SK-N-SH (cell line): ENCODE measurements at regions not wholly inside any gene's neighbourhood (a gene's known extent, or its start where the extent isn't known, plus 50 kb on each side); places are given as distances from the start of the nearest gene placed in this dataset.

Source experiments
- CTCF ChIA-PET: fragments of 300-600, 350-600 bp; formaldehyde crosslinking; extraction: SDS; loops from one replicate; lab custom pipeline; 2021; lab: Yijun Ruan, JAX
- POLR2A ChIA-PET: fragments of 350-600 bp; sonication (Branson Sonifier 250); formaldehyde crosslinking; extraction: SDS; loops from one replicate; lab custom pipeline; 2020; ENCODE audit warnings: antibody characterized with exemption, inconsistent platforms; lab: Yijun Ruan, JAX
- DNase-seq: peaks from one replicate; pipeline ENCODE4 v3.0.0; 2012
- H2AFZ ChIP-seq: fragments of 200-600 bp; sonication (generic); 2 replicates; pipeline ENCODE4 v1.8.1; 2016; ENCODE audit warnings: antibody characterized with exemption, mild to moderate bottlenecking, low read depth
- H3F3A ChIP-seq: fragments of 200-600 bp; sonication (generic); replicated peaks from 2 replicates; pipeline ENCODE3; 2016; ENCODE audit warnings: antibody characterized with exemption, mild to moderate bottlenecking; ENCODE audit not compliant: insufficient read depth
- H3K27ac ChIP-seq, 2 experiments: fragments of 200-500 bp in 1 of 2; fragments of 200-600 bp in 1 of 2; sonication (Bioruptor generic) in 1 of 2; sonication (generic), shearing (Covaris generic) in 1 of 2; 2 replicates each; pipeline versions ENCODE4 v1.5.1 to v1.6.1; 2014 to 2016; ENCODE audit warnings: low read depth in 2 of 2, inconsistent platforms in 1 of 2, low read length in 1 of 2, mild to moderate bottlenecking in 1 of 2, mixed read lengths in 1 of 2
- H3K27me3 ChIP-seq: fragments of 200-600 bp; sonication (generic), shearing (Covaris generic); 2 replicates; pipeline ENCODE4 v1.6.1; 2016; ENCODE audit warnings: mixed run types; ENCODE audit not compliant: insufficient read depth
- H3K36me3 ChIP-seq, 2 experiments: fragments of 200-500 bp in 1 of 2; fragments of 200-600 bp in 1 of 2; sonication (Bioruptor generic) in 1 of 2; sonication (generic) in 1 of 2; replicated peaks in 1 of 2; 2 replicates each; pipeline versions ENCODE3 to v1.5.1; 2014 to 2016; ENCODE audit warnings: low read length in 1 of 2, mild to moderate bottlenecking in 1 of 2; ENCODE audit not compliant: insufficient read depth in 2 of 2, control insufficient read depth in 1 of 2
- H3K4me1 ChIP-seq, 2 experiments: fragments of 200-500 bp in 1 of 2; fragments of 200-600 bp in 1 of 2; sonication (Bioruptor generic) in 1 of 2; sonication (generic), shearing (Covaris generic) in 1 of 2; 2 replicates each; pipeline versions ENCODE4 v1.5.1 to v1.6.1; 2014 to 2016; ENCODE audit warnings: low read depth in 1 of 2, low read length in 1 of 2, mixed run types in 1 of 2; ENCODE audit not compliant: insufficient read depth in 2 of 2, control insufficient read depth in 1 of 2
- H3K4me2 ChIP-seq: fragments of 200-600 bp; sonication (generic), shearing (Covaris generic); 2 replicates; pipeline ENCODE4 v1.6.1; 2017; ENCODE audit warnings: mixed run types
- H3K4me3 ChIP-seq, 2 experiments: fragments of 200-500 bp in 1 of 2; fragments of 200-600 bp in 1 of 2; sonication (Bioruptor generic) in 1 of 2; sonication (generic), shearing (Covaris generic) in 1 of 2; 2 replicates each; pipeline versions ENCODE4 v1.5.1 to v1.8.1; 2014 to 2016; ENCODE audit warnings: low read depth in 2 of 2, inconsistent platforms in 1 of 2, low read length in 1 of 2, mild to moderate bottlenecking in 1 of 2, mixed read lengths in 1 of 2, moderate library complexity in 1 of 2
- H3K79me2 ChIP-seq: fragments of 200-600 bp; sonication (generic); 2 replicates; pipeline ENCODE4 v1.8.1; 2017; ENCODE audit warnings: mild to moderate bottlenecking; ENCODE audit not compliant: insufficient read depth
- H3K9ac ChIP-seq: fragments of 200-600 bp; sonication (generic); 2 replicates; pipeline ENCODE4 v1.6.1; 2017; ENCODE audit warnings: mixed run types
- H3K9me2 ChIP-seq: fragments of 200-600 bp; sonication (generic); 2 replicates; pipeline ENCODE4 v1.6.1; 2017; ENCODE audit warnings: mixed run types
- H3K9me3 ChIP-seq: fragments of 200-600 bp; sonication (generic); 2 replicates; pipeline ENCODE4 v1.6.1; 2017; ENCODE audit warnings: mixed run types, mild to moderate bottlenecking, moderate library complexity
- H4K20me1 ChIP-seq: fragments of 200-600 bp; sonication (generic); 2 replicates; pipeline ENCODE4 v1.6.1; 2017; ENCODE audit warnings: mild to moderate bottlenecking, mixed run types; ENCODE audit not compliant: insufficient read depth
- FOXJ3 ChIP-seq: sonication (generic); formaldehyde crosslinking; IDR thresholded peaks from 2 replicates; pipeline ENCODE4 v1.5.1; 2020; ENCODE audit warnings: mild to moderate bottlenecking, missing genetic modification reagents
- GABPA ChIP-seq: IDR thresholded peaks from 2 replicates; pipeline ENCODE4 v1.4.0; 2012; ENCODE audit warnings: low read depth, mild to moderate bottlenecking
- GATA2 ChIP-seq: sonication (generic); formaldehyde crosslinking; IDR thresholded peaks from 2 replicates; pipeline ENCODE4 v1.5.0; 2020; ENCODE audit warnings: mild to moderate bottlenecking, missing genetic modification reagents
- MEF2A ChIP-seq: IDR thresholded peaks from 2 replicates; pipeline ENCODE4 v1.4.0; 2012; ENCODE audit warnings: low read depth, borderline replicate concordance
- NRF1 ChIP-seq: IDR thresholded peaks from 2 replicates; pipeline ENCODE4 v1.6.1; 2012; ENCODE audit warnings: low read depth, mild to moderate bottlenecking, low read length
- POLR2AphosphoS5 ChIP-seq: IDR thresholded peaks from 2 replicates; pipeline ENCODE4 v1.6.1; 2012; ENCODE audit warnings: low read depth, low read length
- REST ChIP-seq: IDR thresholded peaks from 2 replicates; pipeline ENCODE4 v1.6.1; 2012; ENCODE audit warnings: mild to moderate bottlenecking, low read depth, low read length, moderate library complexity
- RFX5 ChIP-seq: IDR thresholded peaks from 2 replicates; pipeline ENCODE4 v1.6.1; 2012; ENCODE audit warnings: mild to moderate bottlenecking, improper control_type of control experiment, low read length
- SIN3A ChIP-seq: IDR thresholded peaks from 2 replicates; pipeline ENCODE4 v1.6.1; 2012; ENCODE audit warnings: low read depth, mild to moderate bottlenecking, low read length, moderate library complexity, borderline replicate concordance
- SMC3 ChIP-seq: IDR thresholded peaks from 2 replicates; pipeline ENCODE4 v1.6.1; 2012; ENCODE audit warnings: low read depth, low read length, improper control_type of control experiment
- USF1 ChIP-seq: IDR thresholded peaks from 2 replicates; pipeline ENCODE4 v1.4.0; 2012; ENCODE audit warnings: low read depth, borderline replicate concordance
- WGBS: methylation state at CpG from one replicate; pipeline ENCODE4 v1.1.6; 2017; ENCODE audit warnings: low lambda C conversion rate; 5-methylcytosine and 5-hydroxymethylcytosine counted together

GRCh38 chr9:120258096-120258495 lies 321.9 kb downstream of the CDK5RAP2 start:
- CTCF ChIA-PET: no interaction called here
- DNase-seq: no peak
- H3K27me3 ChIP-seq: no peaks in the 10 kb centered on the region
- H3K79me2 ChIP-seq: no peaks in the 10 kb centered on the region
- no peaks in the 10 kb centered on the region for H3K4me1 ChIP-seq
- TF ChIP-seq MEF2A (no peak), SMC3 (no peak), USF1 (no peak), SIN3A (no peak), REST (no peak), POLR2AphosphoS5 (no peak), GABPA (no peak), NRF1 (no peak), GATA2 (CRISPR knock-in tag) (no peak), RFX5 (no peak), FOXJ3 (CRISPR knock-in tag) (no peak)
- TF ChIP-seq, all 33 proteins: peak for 0
- Histone ChIP-seq H3K9me2 (no peaks in the 10 kb centered on the region), H3K27ac (no peak overlapping the region), H3F3A (no peaks in the 10 kb centered on the region), H2AFZ (no peak overlapping the region), H3K4me3 (no peak overlapping the region), H3K36me3 (no peaks in the 10 kb centered on the region), H3K9ac (no peak overlapping the region), H4K20me1 (no peaks in the 10 kb centered on the region), H3K4me2 (no peak overlapping the region), H3K9me3 (no peaks in the 10 kb centered on the region)
- WGBS: 13% methylated on average over 3 of the region's 3 CpGs
- POLR2A ChIA-PET: no interaction called here

GRCh38 chr9:120257483-120257882 lies 322.5 kb downstream of the CDK5RAP2 start:
- WGBS: 34% methylated on average over 6 of the region's 6 CpGs
- H3K4me1 ChIP-seq: no peaks in the 10 kb centered on the region
- H3K27me3 ChIP-seq: no peaks in the 10 kb centered on the region
- no peak overlapping the region for H3K4me2 ChIP-seq
- ChIA-PET POLR2A (no interaction called here), CTCF (no interaction called here)
- TF ChIP-seq RFX5: no peak
- H3K27ac ChIP-seq: no peak overlapping the region
- H3K9me3 ChIP-seq: no peaks in the 10 kb centered on the region
- no peaks in the 10 kb centered on the region for H3K9me2 ChIP-seq
- H3F3A ChIP-seq: no peaks in the 10 kb centered on the region
- H3K79me2 ChIP-seq: no peaks in the 10 kb centered on the region
- H3K4me3 ChIP-seq: no peak overlapping the region
- no peaks in the 10 kb centered on the region for H4K20me1 ChIP-seq
- H3K9ac ChIP-seq: no peak overlapping the region
- no peaks in the 10 kb centered on the region for H3K36me3 ChIP-seq
- no peak for DNase-seq
- no peak overlapping the region for H2AFZ ChIP-seq
